ENCODE measurements at regions not wholly inside any gene's neighbourhood (a gene's known extent, or its start where the extent isn't known, plus 50 kb on each side); places are given as distances from the start of the nearest gene placed in this dataset.

- no peak for TF ChIP-seq CTCF (IDR thresholded peaks at IDR 0.05)
- no peak for TF ChIP-seq POLR2A (IDR thresholded peaks at IDR 0.05)
These were observed 1179.6 kb downstream of the AMY1C start for GRCh38 chr1:104929280-104929679.
